GM23338 (cell line): ENCODE measurements at regions not wholly inside any gene's neighbourhood (a gene's known extent, or its start where the extent isn't known, plus 50 kb on each side); places are given as distances from the start of the nearest gene placed in this dataset.

ENCODE experiments used
- ATAC-seq: fragments of 200-7000 bp; cut with Tn5 transposase; 3 replicates; pipeline ENCODE4 v1.9.1; 2020
- DNase-seq: peaks from one replicate; pipeline ENCODE4 v3.0.0-alpha.2; 2015; ENCODE audit warnings: low spot score
- H2AFZ ChIP-seq: fragments of 200-600 bp; sonication (generic); 2 replicates; pipeline ENCODE4 v1.8.0; 2016; ENCODE audit warnings: antibody characterized with exemption, mild to moderate bottlenecking, moderate library complexity
- H3F3A ChIP-seq: fragments of 200-600 bp; sonication (generic); replicated peaks from 2 replicates; pipeline ENCODE4 v1.8.0; 2017; ENCODE audit warnings: antibody characterized with exemption, mixed run types, low read depth
- H3K27ac ChIP-seq: fragments of 200-600 bp; sonication (generic); 2 replicates; pipeline ENCODE4 v1.6.1; 2016; ENCODE audit warnings: low read depth
- H3K27me3 ChIP-seq: fragments of 200-600 bp; sonication (generic); 2 replicates; pipeline ENCODE4 v1.8.0; 2016; ENCODE audit warnings: mild to moderate bottlenecking, mixed run types, moderate library complexity; ENCODE audit not compliant: insufficient read depth
- H3K36me3 ChIP-seq: fragments of 200-600 bp; sonication (generic); 2 replicates; pipeline ENCODE4 v1.8.0; 2016; ENCODE audit warnings: mild to moderate bottlenecking; ENCODE audit not compliant: insufficient read depth
- H3K4me1 ChIP-seq: fragments of 200-600 bp; sonication (generic); 2 replicates; pipeline ENCODE4 v1.8.0; 2016; ENCODE audit warnings: mild to moderate bottlenecking, moderate library complexity; ENCODE audit not compliant: insufficient read depth
- H3K4me2 ChIP-seq: fragments of 200-600 bp; sonication (generic); 2 replicates; pipeline ENCODE4 v1.7.1; 2017; ENCODE audit warnings: mixed run types
- H3K4me3 ChIP-seq: fragments of 200-600 bp; sonication (generic); 2 replicates; pipeline ENCODE4 v1.6.1; 2016; ENCODE audit warnings: mixed run types
- H3K79me2 ChIP-seq: fragments of 200-600 bp; sonication (generic); replicated peaks from 2 replicates; pipeline ENCODE4 v1.8.0; 2017; ENCODE audit warnings: mild to moderate bottlenecking; ENCODE audit not compliant: insufficient read depth
- H3K9me2 ChIP-seq: fragments of 200-600 bp; sonication (generic); 2 replicates; pipeline ENCODE4 v1.8.0; 2017; ENCODE audit not compliant: insufficient read depth
- H4K20me1 ChIP-seq: fragments of 200-600 bp; sonication (generic); replicated peaks from 2 replicates; pipeline ENCODE4 v1.8.0; 2017; ENCODE audit warnings: mild to moderate bottlenecking; ENCODE audit not compliant: insufficient read depth
- H3K27ac Mint-ChIP-seq: 2 replicates; pipeline ENCODE4 v1.8.0; 2020; ENCODE audit warnings: inconsistent platforms, mild to moderate bottlenecking, moderate library complexity, mixed read lengths
- H3K27me3 Mint-ChIP-seq: 3 replicates; pipeline ENCODE4 v1.8.0; 2022; ENCODE audit warnings: low read depth, mild to moderate bottlenecking, moderate library complexity, mixed read lengths, inconsistent platforms; ENCODE audit not compliant: insufficient read depth, poor library complexity
- H3K36me3 Mint-ChIP-seq: 3 replicates; pipeline ENCODE4 v1.8.0; 2021; ENCODE audit warnings: low read depth, mild to moderate bottlenecking, inconsistent platforms, moderate library complexity, mixed read lengths
- H3K4me1 Mint-ChIP-seq: 3 replicates; pipeline ENCODE4 v1.8.0; 2020; ENCODE audit warnings: mild to moderate bottlenecking, inconsistent platforms, mixed read lengths
- H3K4me3 Mint-ChIP-seq: 3 replicates; pipeline ENCODE4 v1.8.0; 2021; ENCODE audit warnings: moderate library complexity, mild to moderate bottlenecking, inconsistent platforms, mixed read lengths
- H3K9me3 Mint-ChIP-seq: 3 replicates; pipeline ENCODE4 v1.8.0; 2020; ENCODE audit warnings: moderate library complexity, mild to moderate bottlenecking, inconsistent platforms, mixed read lengths
- ETS1 ChIP-seq: IDR thresholded peaks from 2 replicates; pipeline ENCODE4 v1.6.1; 2016; ENCODE audit warnings: antibody characterized with exemption
- EZH2 ChIP-seq: fragments of 200-600 bp; sonication (generic); IDR thresholded peaks from one replicate; pipeline ENCODE4 v1.8.0; 2017; ENCODE audit warnings: antibody characterized with exemption, mild to moderate bottlenecking, low read depth; ENCODE audit not compliant: unreplicated experiment
- EZH2phosphoT487 ChIP-seq: fragments of 200-600 bp; sonication (generic); IDR thresholded peaks from one replicate; pipeline ENCODE4 v1.8.1; 2018; ENCODE audit warnings: antibody characterized with exemption; ENCODE audit not compliant: unreplicated experiment
- JUNB ChIP-seq: IDR thresholded peaks from one replicate; pipeline ENCODE4 v1.6.1; 2016; ENCODE audit warnings: antibody characterized with exemption; ENCODE audit not compliant: unreplicated experiment
- NANOG ChIP-seq: IDR thresholded peaks from 2 replicates; pipeline ENCODE4 v1.6.1; 2016; ENCODE audit warnings: antibody characterized with exemption, borderline replicate concordance
- STAT1 ChIP-seq: IDR thresholded peaks from one replicate; pipeline ENCODE4 v1.6.1; 2016; ENCODE audit warnings: antibody characterized with exemption; ENCODE audit not compliant: unreplicated experiment
- ZNF462 ChIP-seq: fragments of 250-450 bp; sonication (Bioruptor Pico); IDR thresholded peaks from 2 replicates; pipeline ENCODE4 v1.5.0; 2020; ENCODE audit warnings: mild to moderate bottlenecking, moderate library complexity

GRCh38 chr5:158142156-158142555, 283.2 kb upstream of the CLINT1 start (continued):
- TF ChIP-seq ETS1 (no peak), STAT1 (no peak), JUNB (no peak)

- Mint-ChIP-seq H3K9me3 (no peaks in the 10 kb centered on the region), H3K4me1 (peaks cover 15% of the 10 kb centered on the region; the same call in 2 of the 3 replicates), H3K27me3 (peaks cover 1% of the 10 kb centered on the region), H3K36me3 (no peaks in the 10 kb centered on the region), H3K27ac (no peak overlapping the region), H3K4me3 (no peak overlapping the region)
- peaks cover 11% of the 10 kb centered on the region for H3K9me2 ChIP-seq
- peaks cover 16% of the 10 kb centered on the region for H3K4me1 ChIP-seq
- H3K4me3 ChIP-seq = no peak overlapping the region
- H3K27me3 ChIP-seq = no peaks in the 10 kb centered on the region
- no peaks in the 10 kb centered on the region for H3K36me3 ChIP-seq
- H3K27ac ChIP-seq = no peak overlapping the region
- no peak for ATAC-seq
- DNase-seq = no peak
- TF ChIP-seq JUNB = no peak
- no peaks in the 10 kb centered on the region for H4K20me1 ChIP-seq
- no peaks in the 10 kb centered on the region for H3K79me2 ChIP-seq
- H2AFZ ChIP-seq = no peak overlapping the region
- H3F3A ChIP-seq = no peaks in the 10 kb centered on the region
- no peak overlapping the region for H3K4me2 ChIP-seq
Observed at GRCh38 chr5:158140120-158140731, 281.3 kb upstream of the CLINT1 start.

- Mint-ChIP-seq H3K27me3 (peaks cover 3% of the 10 kb centered on the region), H3K27ac (no peak overlapping the region), H3K4me3 (no peak overlapping the region), H3K9me3 (no peaks in the 10 kb centered on the region), H3K36me3 (no peaks in the 10 kb centered on the region), H3K4me1 (peaks cover 16% of the 10 kb centered on the region; the same call in 2 of the 3 replicates)
- ATAC-seq = no peak
- no peak overlapping the region for H3K27ac ChIP-seq
- H3K36me3 ChIP-seq = no peaks in the 10 kb centered on the region
- H3K27me3 ChIP-seq = no peaks in the 10 kb centered on the region
- 0 out of 2 replicates have a peak overlapping the region, but pooled peaks have one; percentile 52 for H2AFZ ChIP-seq
- peaks cover 11% of the 10 kb centered on the region for H3K9me2 ChIP-seq
- no peak for DNase-seq
- no peaks in the 10 kb centered on the region for H3F3A ChIP-seq
- no peaks in the 10 kb centered on the region for H3K79me2 ChIP-seq
- H3K4me2 ChIP-seq = no peak overlapping the region
- H3K4me3 ChIP-seq = no peak overlapping the region
- H4K20me1 ChIP-seq = no peaks in the 10 kb centered on the region
- TF ChIP-seq EZH2 = no peak
- TF ChIP-seq NANOG = no peak
- no peak for TF ChIP-seq EZH2phosphoT487
- no peak for TF ChIP-seq JUNB
- no peak for TF ChIP-seq ZNF462 (CRISPR knock-in tag)
- H3K4me1 ChIP-seq = peaks cover 16% of the 10 kb centered on the region
Observed at GRCh38 chr5:158139161-158139560, 280.2 kb upstream of the CLINT1 start.
